Left lung (tissue), 4 donors: ENCODE measurements at regions not wholly inside any gene's neighbourhood (a gene's known extent, or its start where the extent isn't known, plus 50 kb on each side); places are given as distances from the start of the nearest gene placed in this dataset.

Source experiments
- ATAC-seq: fragments of 200-7000 bp; cut with Tn5 transposase; one replicate; pipeline ENCODE4 v1.9.1; 2020; ENCODE audit warnings: moderate library complexity
- DNase-seq, 4 donors: peaks; one replicate each; pipeline ENCODE4 v3.0.0-alpha.2; 2013 to 2020
- H3K27ac ChIP-seq, 2 donors: fragments of 200-600 bp; sonication (generic) in 1 of 2; one replicate each; pipeline versions ENCODE4 v1.5.0 to v1.8.0; 2020 to 2021
- H3K27me3 ChIP-seq, 2 donors: fragments of 200-600 bp; sonication (generic) in 1 of 2; one replicate each; pipeline versions ENCODE4 v1.5.0 to v1.8.0; 2020 to 2021
- H3K36me3 ChIP-seq, 2 donors: fragments of 200-600 bp; sonication (generic) in 1 of 2; one replicate each; pipeline versions ENCODE4 v1.5.0 to v1.8.0; 2020 to 2021
- H3K4me1 ChIP-seq, 2 donors: fragments of 200-600 bp; one replicate each; pipeline ENCODE4 v1.8.0; 2021
- H3K4me3 ChIP-seq, 2 donors: fragments of 200-600 bp; sonication (generic) in 1 of 2; one replicate each; pipeline versions ENCODE4 v1.5.0 to v1.8.0; 2020 to 2021; ENCODE audit warnings: mild to moderate bottlenecking in 1 of 2
- H3K9me3 ChIP-seq, 2 donors: fragments of 200-600 bp; sonication (generic) in 1 of 2; one replicate each; pipeline versions ENCODE4 v1.5.0 to v1.8.0; 2020 to 2021
- CTCF ChIP-seq, 2 donors: fragments of 200-600 bp; sonication (generic) in 1 of 2; IDR thresholded peaks; one replicate each; pipeline versions ENCODE4 v1.5.0 to v1.8.0; 2021; ENCODE audit warnings: antibody characterized with exemption in 2 of 2
- intact Hi-C, 2 donors: fragments of 100-400 bp; cut with DNase I; formaldehyde crosslinking; loops; one replicate each; pipeline versions ENCODE4 v1.11.2 to v1.14.2; 2022
- donor health status: DM: no; HTN: yes; CAD: no.
- donor health status: DM: no; HTN: no; CAD: no.

GRCh38 chr13:74921326-74921725 is 560.6 kb downstream of the TBC1D4 start:
- H3K4me1 ChIP-seq = no peaks in the 10 kb centered on the region
- no peak overlapping the region for H3K27ac ChIP-seq
- no peak overlapping the region for H3K4me3 ChIP-seq
- TF ChIP-seq CTCF (IDR thresholded peaks at IDR 0.05) = no peak
- H3K9me3 ChIP-seq = peaks cover 0 to 23% of the 10 kb centered on the region in 2 donors
- ATAC-seq (no peak), DNase-seq (no peak)
- H3K27me3 ChIP-seq = no peaks in the 10 kb centered on the region
- intact Hi-C loops = no loop called here
- no peaks in the 10 kb centered on the region for H3K36me3 ChIP-seq

GRCh38 chr13:74920920-74921319 is 561.0 kb downstream of the TBC1D4 start:
- ATAC-seq = no peak
- no peaks in the 10 kb centered on the region for H3K36me3 ChIP-seq
- H3K4me1 ChIP-seq = no peaks in the 10 kb centered on the region
- no peak overlapping the region for H3K27ac ChIP-seq
- peaks cover 0 to 20% of the 10 kb centered on the region in 2 donors for H3K9me3 ChIP-seq
- no peak for DNase-seq
- TF ChIP-seq CTCF (IDR thresholded peaks at IDR 0.05) = no peak
- H3K4me3 ChIP-seq = no peak overlapping the region
- no peaks in the 10 kb centered on the region for H3K27me3 ChIP-seq
- intact Hi-C loops = no loop called here

GRCh38 chr13:74920361-74920760 is 561.6 kb downstream of the TBC1D4 start:
- Histone ChIP-seq H3K36me3 (no peaks in the 10 kb centered on the region), H3K27ac (no peak overlapping the region), H3K9me3 (peaks cover 0 to 19% of the 10 kb centered on the region in 2 donors), H3K27me3 (no peaks in the 10 kb centered on the region), H3K4me1 (no peaks in the 10 kb centered on the region), H3K4me3 (no peak overlapping the region)
- ATAC-seq = no peak
- intact Hi-C loops = no loop called here
- no peak for TF ChIP-seq CTCF (IDR thresholded peaks at IDR 0.05)
- DNase-seq = no peak

GRCh38 chr13:74919914-74920313 is 562.1 kb downstream of the TBC1D4 start:
- ATAC-seq = no peak
- no peak for DNase-seq
- H3K27me3 ChIP-seq = no peaks in the 10 kb centered on the region
- H3K36me3 ChIP-seq = no peaks in the 10 kb centered on the region
- no peaks in the 10 kb centered on the region for H3K4me1 ChIP-seq
- H3K9me3 ChIP-seq = peaks cover 0 to 18% of the 10 kb centered on the region in 2 donors
- H3K4me3 ChIP-seq = no peak overlapping the region
- TF ChIP-seq CTCF (IDR thresholded peaks at IDR 0.05) = no peak
- intact Hi-C loops = no loop called here
- no peak overlapping the region for H3K27ac ChIP-seq

GRCh38 chr13:74912898-74913297 is 569.1 kb downstream of the TBC1D4 start:
- H3K27me3 ChIP-seq = no peaks in the 10 kb centered on the region
- H3K27ac ChIP-seq = no peak overlapping the region
- DNase-seq (no peak), ATAC-seq (no peak)
- H3K4me3 ChIP-seq = no peak overlapping the region
- no peak for TF ChIP-seq CTCF (IDR thresholded peaks at IDR 0.05)
- no peaks in the 10 kb centered on the region for H3K36me3 ChIP-seq
- no peaks in the 10 kb centered on the region for H3K9me3 ChIP-seq
- no peaks in the 10 kb centered on the region for H3K4me1 ChIP-seq
- intact Hi-C loops = no loop called here
